ENCODE measurements at regions not wholly inside any gene's neighbourhood (a gene's known extent, or its start where the extent isn't known, plus 50 kb on each side); places are given as distances from the start of the nearest gene placed in this dataset.

DNA sequence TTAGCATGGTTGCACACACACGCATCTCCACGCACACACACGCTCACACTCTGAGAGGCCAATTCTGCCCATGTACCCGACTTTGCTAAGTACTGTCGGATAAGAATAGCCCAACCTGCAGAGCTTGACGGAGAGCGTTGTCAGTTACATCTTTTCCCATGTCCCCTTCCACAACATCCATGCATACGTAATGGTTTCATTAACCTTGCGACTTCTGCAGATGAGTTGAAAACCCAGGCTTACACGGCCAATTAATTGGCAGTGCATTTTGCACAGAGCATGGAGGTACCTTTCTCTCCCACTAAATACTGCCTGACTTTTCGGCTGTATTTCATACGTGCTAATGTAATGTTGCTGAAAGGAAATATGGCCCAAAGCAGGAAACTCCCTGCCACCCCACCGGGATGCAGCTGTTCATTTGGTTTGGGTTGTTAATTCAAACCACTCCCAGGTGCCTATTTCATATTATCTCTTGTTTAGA is 291.2 kb upstream of the HABP2 start:
- TF ChIP-seq CTCF (IDR thresholded peaks at IDR 0.05), result no peak
- TF ChIP-seq TCF7L2 (IDR thresholded peaks at IDR 0.05; ENCODE audit: low read depth, low read length), result no peak
